Nephron progenitor cell (in vitro differentiated cells): ENCODE measurements at regions not wholly inside any gene's neighbourhood (a gene's known extent, or its start where the extent isn't known, plus 50 kb on each side); places are given as distances from the start of the nearest gene placed in this dataset.

Experiments used
- DNase-seq: peaks from one replicate; pipeline ENCODE4 v3.0.0; 2021
- H3K27ac Mint-ChIP-seq: 2 replicates; pipeline ENCODE4 v1.8.0; 2021; ENCODE audit warnings: mild to moderate bottlenecking, moderate library complexity, mixed read lengths
- H3K27me3 Mint-ChIP-seq: 2 replicates; pipeline ENCODE4 v1.8.0; 2021; ENCODE audit warnings: mild to moderate bottlenecking, low read depth, mixed read lengths; ENCODE audit not compliant: poor library complexity
- H3K36me3 Mint-ChIP-seq: 2 replicates; pipeline ENCODE4 v1.8.0; 2021; ENCODE audit warnings: low read depth, mixed read lengths
- H3K4me1 Mint-ChIP-seq: 2 replicates; pipeline ENCODE4 v1.8.0; 2021; ENCODE audit warnings: mixed read lengths
- H3K4me3 Mint-ChIP-seq: 2 replicates; pipeline ENCODE4 v1.8.0; 2021; ENCODE audit warnings: mild to moderate bottlenecking, moderate library complexity, mixed read lengths
- H3K9me3 Mint-ChIP-seq: 2 replicates; pipeline ENCODE4 v1.8.0; 2021; ENCODE audit warnings: mild to moderate bottlenecking, moderate library complexity, mixed read lengths
- CTCF ChIP-seq: fragments of 200-600 bp; sonication (generic); IDR thresholded peaks from 2 replicates; pipeline ENCODE4 v1.5.0; 2021; ENCODE audit warnings: antibody characterized with exemption

GRCh38 chr3:21158861-21159542, 592.0 kb downstream of the ZNF385D start:
- DNase-seq: no peak
- Mint-ChIP-seq H3K27ac (no peak overlapping the region), H3K4me1 (no peaks in the 10 kb centered on the region), H3K36me3 (no peaks in the 10 kb centered on the region), H3K4me3 (no peak overlapping the region), H3K9me3 (no peaks in the 10 kb centered on the region), H3K27me3 (no peaks in the 10 kb centered on the region)
- no peak for TF ChIP-seq CTCF

DNA sequence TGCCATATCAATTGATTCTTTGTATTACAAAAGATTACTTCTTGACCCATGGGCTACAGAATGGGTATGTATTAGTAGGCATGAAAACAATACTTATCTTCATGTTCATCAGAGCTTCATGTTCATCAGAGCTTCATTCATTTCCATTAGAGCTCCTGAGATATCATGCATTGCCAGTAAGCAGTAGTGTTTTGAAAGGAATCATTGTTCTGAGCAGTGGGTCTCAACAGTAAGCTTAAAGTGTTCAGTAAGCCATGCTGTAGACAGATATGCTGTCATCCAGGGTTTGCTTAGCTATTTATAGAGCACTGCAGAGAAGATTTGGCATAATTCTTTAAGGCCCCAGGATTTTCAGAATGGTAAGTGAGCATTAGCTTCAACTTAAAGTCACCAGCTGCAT, 596.1 kb downstream of the ZNF385D start:
- Mint-ChIP-seq H3K36me3 (no peaks in the 10 kb centered on the region), H3K4me1 (no peaks in the 10 kb centered on the region), H3K27ac (no peak overlapping the region), H3K4me3 (no peak overlapping the region), H3K9me3 (no peaks in the 10 kb centered on the region), H3K27me3 (no peaks in the 10 kb centered on the region)
- no peak for TF ChIP-seq CTCF
- DNase-seq: no peak

GRCh38 chr3:21152555-21152954, 598.5 kb downstream of the ZNF385D start:
- Mint-ChIP-seq H3K27me3 (no peaks in the 10 kb centered on the region), H3K27ac (no peak overlapping the region), H3K4me1 (no peaks in the 10 kb centered on the region), H3K36me3 (no peaks in the 10 kb centered on the region), H3K9me3 (no peaks in the 10 kb centered on the region), H3K4me3 (no peak overlapping the region)
- no peak for TF ChIP-seq CTCF
- no peak for DNase-seq

DNA sequence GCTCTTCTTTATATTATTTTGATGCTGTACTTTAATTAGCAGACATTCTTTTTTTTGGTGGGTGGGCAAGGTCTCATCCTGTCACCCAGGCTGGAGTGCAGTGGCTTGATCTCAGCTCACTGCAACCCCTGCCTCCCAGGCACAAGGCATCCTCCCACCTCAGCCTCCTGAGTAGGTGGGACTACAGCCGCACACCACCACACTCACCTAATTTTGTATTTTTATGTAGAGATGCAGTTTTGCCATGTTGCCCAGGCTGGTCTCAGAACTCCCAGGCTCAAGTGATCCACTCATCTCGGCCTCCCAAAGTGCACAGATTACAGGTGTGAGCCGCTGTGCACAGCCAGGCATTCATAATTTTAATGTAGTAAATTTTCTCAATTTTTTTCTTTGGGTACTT, 608.1 kb downstream of the ZNF385D start:
- H3K36me3 Mint-ChIP-seq: no peaks in the 10 kb centered on the region
- no peak overlapping the region for H3K27ac Mint-ChIP-seq
- TF ChIP-seq CTCF: no peak
- peaks cover 6% of the 10 kb centered on the region for H3K27me3 Mint-ChIP-seq
- no peaks in the 10 kb centered on the region for H3K4me1 Mint-ChIP-seq
- H3K4me3 Mint-ChIP-seq: no peak overlapping the region
- peak; percentile 2 for DNase-seq
- H3K9me3 Mint-ChIP-seq: no peaks in the 10 kb centered on the region

GRCh38 chr3:21142031-21142430, 609.0 kb downstream of the ZNF385D start:
- no peak overlapping the region for H3K4me3 Mint-ChIP-seq
- no peak overlapping the region for H3K27ac Mint-ChIP-seq
- peaks cover 6% of the 10 kb centered on the region for H3K27me3 Mint-ChIP-seq
- H3K9me3 Mint-ChIP-seq: no peaks in the 10 kb centered on the region
- no peaks in the 10 kb centered on the region for H3K4me1 Mint-ChIP-seq
- no peak for DNase-seq
- no peak for TF ChIP-seq CTCF
- H3K36me3 Mint-ChIP-seq: no peaks in the 10 kb centered on the region

DNA sequence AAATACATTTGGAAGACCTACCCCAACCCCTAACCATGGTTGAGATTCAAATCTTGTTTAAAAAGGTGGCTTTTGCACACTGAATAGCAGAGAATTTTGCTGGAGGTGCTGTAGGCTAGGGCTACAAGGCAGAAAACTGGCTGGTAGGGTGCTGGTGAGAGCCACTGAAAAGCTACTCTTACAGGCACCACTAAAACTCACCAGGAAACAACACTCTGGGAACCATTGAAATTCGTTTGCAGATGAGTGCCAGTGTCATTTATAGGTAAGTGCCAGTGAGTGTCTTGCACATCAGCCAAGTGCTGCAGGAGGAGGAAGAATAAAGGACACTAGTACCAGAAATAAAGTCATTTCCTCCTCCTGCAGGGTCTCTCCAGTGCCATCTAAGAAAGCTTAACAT, 610.2 kb downstream of the ZNF385D start:
- no peak overlapping the region for H3K27ac Mint-ChIP-seq
- peaks cover 6% of the 10 kb centered on the region for H3K27me3 Mint-ChIP-seq
- no peak for DNase-seq
- no peak for TF ChIP-seq CTCF
- H3K36me3 Mint-ChIP-seq: no peaks in the 10 kb centered on the region
- no peaks in the 10 kb centered on the region for H3K4me1 Mint-ChIP-seq
- no peaks in the 10 kb centered on the region for H3K9me3 Mint-ChIP-seq
- no peak overlapping the region for H3K4me3 Mint-ChIP-seq
